Brain microvascular endothelial cell (primary cell): ENCODE measurements at regions not wholly inside any gene's neighbourhood (a gene's known extent, or its start where the extent isn't known, plus 50 kb on each side); places are given as distances from the start of the nearest gene placed in this dataset.

ENCODE experiments used
- DNase-seq: peaks from one replicate; pipeline ENCODE4 v3.0.0-alpha.2; 2020
- H3K27ac ChIP-seq: fragments of 250-450 bp; sonication (Bioruptor Pico); 2 replicates; pipeline ENCODE4 v1.5.1; 2020; ENCODE audit warnings: mild to moderate bottlenecking, moderate library complexity
- H3K27me3 ChIP-seq: fragments of 250-450 bp; sonication (Bioruptor Pico); replicated peaks from 2 replicates; pipeline ENCODE4 v1.5.1; 2020; ENCODE audit warnings: mild to moderate bottlenecking
- H3K36me3 ChIP-seq: fragments of 250-450 bp; sonication (Bioruptor Pico); replicated peaks from 2 replicates; pipeline ENCODE4 v1.5.1; 2020; ENCODE audit warnings: mild to moderate bottlenecking
- H3K4me3 ChIP-seq: 2 replicates; pipeline ENCODE4 v1.5.1; 2011; ENCODE audit warnings: low read depth, mild to moderate bottlenecking, control low read depth, low read length, moderate library complexity
- in situ Hi-C: cut with HindIII; loops from 2 replicates; pipeline ENCODE4 v1.10.0; 2017; ENCODE audit warnings: low sequenced_read_pairs, low pct_ligation_motif_present
- TF ChIP-seq, protein P1 (sequence below): IDR thresholded peaks from 2 replicates; pipeline ENCODE4 v1.5.1; 2011; ENCODE audit warnings: low read depth, mild to moderate bottlenecking, moderate library complexity, low read length, control low read depth, inconsistent platforms; ENCODE audit errors: missing control alignments

DNA sequence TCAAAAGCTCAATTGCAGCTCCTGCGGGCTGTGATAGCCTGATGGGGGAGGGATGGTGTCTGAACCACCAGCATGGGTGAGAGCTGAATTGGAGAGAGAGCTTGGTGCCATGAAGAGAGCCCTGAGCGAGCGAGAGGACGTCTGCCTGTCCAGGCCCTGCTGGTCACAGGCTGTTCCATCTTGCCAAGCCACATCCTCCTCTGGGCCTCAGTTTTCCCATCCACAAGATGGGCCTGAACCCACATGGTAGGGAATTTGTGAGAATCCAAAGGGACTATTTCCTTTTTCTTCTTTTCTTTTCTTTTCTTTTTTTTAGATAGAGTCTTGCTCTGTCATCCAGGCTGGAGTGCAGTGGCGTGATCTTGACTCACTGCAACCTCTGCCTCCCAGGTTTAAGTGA, 276.4 kb downstream of the VRK1 start:
- no peaks in the 10 kb centered on the region for H3K36me3 ChIP-seq
- H3K27me3 ChIP-seq, result no peaks in the 10 kb centered on the region
- H3K4me3 ChIP-seq, result no peak overlapping the region
- H3K27ac ChIP-seq, result no peak overlapping the region
- TF ChIP-seq, protein P1, sequence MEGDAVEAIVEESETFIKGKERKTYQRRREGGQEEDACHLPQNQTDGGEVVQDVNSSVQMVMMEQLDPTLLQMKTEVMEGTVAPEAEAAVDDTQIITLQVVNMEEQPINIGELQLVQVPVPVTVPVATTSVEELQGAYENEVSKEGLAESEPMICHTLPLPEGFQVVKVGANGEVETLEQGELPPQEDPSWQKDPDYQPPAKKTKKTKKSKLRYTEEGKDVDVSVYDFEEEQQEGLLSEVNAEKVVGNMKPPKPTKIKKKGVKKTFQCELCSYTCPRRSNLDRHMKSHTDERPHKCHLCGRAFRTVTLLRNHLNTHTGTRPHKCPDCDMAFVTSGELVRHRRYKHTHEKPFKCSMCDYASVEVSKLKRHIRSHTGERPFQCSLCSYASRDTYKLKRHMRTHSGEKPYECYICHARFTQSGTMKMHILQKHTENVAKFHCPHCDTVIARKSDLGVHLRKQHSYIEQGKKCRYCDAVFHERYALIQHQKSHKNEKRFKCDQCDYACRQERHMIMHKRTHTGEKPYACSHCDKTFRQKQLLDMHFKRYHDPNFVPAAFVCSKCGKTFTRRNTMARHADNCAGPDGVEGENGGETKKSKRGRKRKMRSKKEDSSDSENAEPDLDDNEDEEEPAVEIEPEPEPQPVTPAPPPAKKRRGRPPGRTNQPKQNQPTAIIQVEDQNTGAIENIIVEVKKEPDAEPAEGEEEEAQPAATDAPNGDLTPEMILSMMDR, result no peak
- no peak for DNase-seq
- in situ Hi-C loops, result no loop called here

DNA sequence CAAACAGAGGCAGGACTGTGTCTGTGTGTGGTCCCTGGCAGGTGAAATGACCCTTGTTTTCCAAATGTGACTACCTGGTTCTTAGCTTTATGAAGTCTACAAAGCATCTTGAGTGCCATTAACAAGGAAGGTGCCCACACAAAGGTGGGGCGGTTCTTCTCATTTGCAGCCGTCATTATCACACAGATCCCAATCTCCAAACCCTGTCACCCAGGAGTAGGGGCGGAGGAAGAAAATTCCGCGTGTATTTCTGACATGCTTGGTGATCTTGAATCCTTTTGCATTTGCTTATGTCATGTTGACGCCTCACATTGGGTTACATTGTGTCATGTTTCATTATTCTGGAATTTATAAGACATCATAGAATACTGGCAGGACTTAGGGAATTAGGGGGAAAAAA, 277.3 kb downstream of the VRK1 start:
- Histone ChIP-seq H3K36me3 (no peaks in the 10 kb centered on the region), H3K27ac (no peak overlapping the region), H3K27me3 (no peaks in the 10 kb centered on the region), H3K4me3 (no peak overlapping the region)
- in situ Hi-C loops, result no loop called here
- DNase-seq, result no peak
- TF ChIP-seq, protein P1, result no peak

DNA sequence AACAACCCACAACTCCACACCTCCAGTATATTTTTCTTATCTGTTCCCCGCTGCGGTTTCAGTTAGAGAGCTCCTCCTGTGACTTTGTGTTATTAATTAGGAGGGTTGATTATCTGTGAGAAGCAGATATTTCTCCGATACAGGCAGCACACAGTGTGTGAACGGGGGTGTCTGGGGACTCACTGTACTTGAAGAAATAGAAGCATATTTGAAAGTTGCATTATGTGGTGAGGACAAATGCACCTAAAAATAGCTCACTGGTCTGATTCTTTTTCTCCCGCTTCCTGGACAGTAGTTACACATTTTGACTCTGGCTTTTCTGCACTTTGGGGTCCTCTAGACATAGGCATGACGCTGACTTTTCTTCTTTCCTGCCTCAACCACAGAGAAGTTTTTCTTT, 277.7 kb downstream of the VRK1 start:
- Histone ChIP-seq H3K36me3 (no peaks in the 10 kb centered on the region), H3K27me3 (no peaks in the 10 kb centered on the region), H3K4me3 (no peak overlapping the region), H3K27ac (no peak overlapping the region)
- no peak for DNase-seq
- TF ChIP-seq, protein P1, result no peak
- in situ Hi-C loops, result no loop called here

DNA sequence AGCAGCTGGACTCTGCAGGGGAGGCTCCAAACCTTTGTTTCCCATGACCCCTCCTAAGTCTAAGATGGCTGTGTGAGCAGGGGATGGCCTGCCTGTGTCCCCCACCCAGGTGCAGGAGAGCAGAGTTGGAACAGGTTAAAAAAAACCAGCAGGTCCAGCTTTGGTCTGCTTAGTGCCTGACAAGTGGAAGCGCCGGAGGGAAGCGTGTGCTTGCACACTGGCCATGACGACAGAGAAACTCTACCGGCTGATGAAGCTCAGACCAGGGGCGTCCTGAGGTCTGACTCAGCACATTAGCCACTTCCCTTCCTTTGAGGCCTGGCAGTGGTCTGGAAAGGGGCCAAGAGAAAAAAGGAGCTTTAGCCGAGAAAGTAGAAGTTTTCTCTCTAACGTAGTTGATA, 280.1 kb downstream of the VRK1 start:
- H3K27me3 ChIP-seq, result no peaks in the 10 kb centered on the region
- in situ Hi-C loops, result no loop called here
- TF ChIP-seq, protein P1, result no peak
- H3K27ac ChIP-seq, result no peak overlapping the region
- no peak overlapping the region for H3K4me3 ChIP-seq
- peak; percentile 47 for DNase-seq
- no peaks in the 10 kb centered on the region for H3K36me3 ChIP-seq

DNA sequence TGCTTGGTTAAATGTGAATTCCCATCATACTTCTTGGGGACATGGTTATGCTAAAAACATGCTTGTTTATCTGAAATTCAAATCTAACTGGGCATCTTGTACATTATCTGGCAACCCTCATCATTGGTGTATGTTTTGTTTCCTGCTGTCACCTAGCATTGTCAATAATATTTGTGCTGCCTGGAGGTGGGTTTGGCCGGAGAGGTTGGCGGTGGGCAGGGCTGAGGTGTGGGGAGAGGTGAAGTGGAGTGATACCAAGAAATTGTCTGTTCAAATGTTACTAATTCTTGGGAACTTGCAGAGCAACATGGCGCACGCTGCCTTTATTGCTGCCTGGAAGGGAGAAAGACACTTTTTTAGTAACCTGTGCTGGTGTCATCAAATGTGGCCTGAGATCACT, 280.5 kb downstream of the VRK1 start:
- Histone ChIP-seq H3K36me3 (no peaks in the 10 kb centered on the region), H3K4me3 (no peak overlapping the region), H3K27ac (no peak overlapping the region), H3K27me3 (no peaks in the 10 kb centered on the region)
- no peak for DNase-seq
- TF ChIP-seq, protein P1, result no peak
- in situ Hi-C loops, result no loop called here

DNA sequence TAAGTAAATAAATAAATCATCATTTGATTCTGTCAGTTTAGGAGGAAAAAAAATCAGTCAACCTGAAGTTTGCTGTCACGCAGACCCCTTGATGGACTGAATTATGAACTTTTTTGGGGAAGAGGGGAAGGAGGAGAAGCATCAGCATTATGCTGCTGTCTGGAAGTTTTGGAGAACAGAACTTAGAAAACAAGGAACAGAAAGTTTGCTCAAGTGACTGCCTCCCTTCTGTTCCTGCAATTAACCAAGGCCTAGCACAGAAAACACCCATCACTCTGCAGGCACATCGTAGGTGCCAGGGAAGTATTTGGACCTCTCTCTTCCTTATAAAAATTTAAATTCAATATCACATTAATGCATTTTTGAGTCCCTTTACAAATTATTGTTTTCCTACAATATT, 283.8 kb downstream of the VRK1 start:
- Histone ChIP-seq H3K36me3 (no peaks in the 10 kb centered on the region), H3K4me3 (no peak overlapping the region), H3K27me3 (no peaks in the 10 kb centered on the region), H3K27ac (no peak overlapping the region)
- TF ChIP-seq, protein P1, result no peak
- no peak for DNase-seq
- in situ Hi-C loops, result no loop called here
